NCI-H2081 (cell line): ENCODE measurements at regions not wholly inside any gene's neighbourhood (a gene's known extent, or its start where the extent isn't known, plus 50 kb on each side); places are given as distances from the start of the nearest gene placed in this dataset.
"Not testable (repeated sequence)": the region's sequence is repeated elsewhere in the genome, so short reads cannot be mapped to it uniquely, and the experiment has no call there.

Experiments used
- DNase-seq, 2 experiments: peaks; one replicate each; lab custom pipeline; 2025; lab: John Stamatoyannopoulos, UW

GRCh38 chrX:80929251-80929650, 119.6 kb upstream of the BRWD3 start:
- DNase-seq, result no peak

GRCh38 chrX:80917919-80918318, 108.2 kb upstream of the BRWD3 start:
- DNase-seq, result no peak

- DNase-seq, result not testable (repeated sequence)
Measured at GRCh38 chrX:80912351-80912750, 102.7 kb upstream of the BRWD3 start.

GRCh38 chrX:80879916-80880315, 70.2 kb upstream of the BRWD3 start:
- DNase-seq, result no peak

GRCh38 chrX:80879143-80879542, 69.5 kb upstream of the BRWD3 start:
- DNase-seq, result peak; percentile 42 to 50

- peak; percentile 11 to 21 for DNase-seq
Measured at GRCh38 chrX:80876877-80877276, 67.2 kb upstream of the BRWD3 start.
